ENCODE measurements at regions not wholly inside any gene's neighbourhood (a gene's known extent, or its start where the extent isn't known, plus 50 kb on each side); places are given as distances from the start of the nearest gene placed in this dataset.

- no peaks in the 10 kb centered on the region for H3K27me3 ChIP-seq
- no peaks in the 10 kb centered on the region for H3K36me3 ChIP-seq
- no peak overlapping the region for H3K4me3 ChIP-seq
- H3K27ac ChIP-seq: no peak overlapping the region
- no peaks in the 10 kb centered on the region for H3K9me3 ChIP-seq (ENCODE audit: low read depth)
- no peak for DNase-seq (ENCODE audit: low read depth in 1 of 2, low spot score in 1 of 2)
- peaks cover 6% of the 10 kb centered on the region for H3K4me1 ChIP-seq (ENCODE audit: low read depth)
- no peak for TF ChIP-seq CTCF (IDR thresholded peaks at IDR 0.05; ENCODE audit: low read depth, low read length)
These were observed 279.6 kb upstream of the ID2 start for GRCh38 chr2:8402222-8402621.

GRCh38 chr2:8403876-8404275 lies 278.0 kb upstream of the ID2 start:
- Histone ChIP-seq H3K4me3 (no peak overlapping the region), H3K36me3 (no peaks in the 10 kb centered on the region), H3K27me3 (no peaks in the 10 kb centered on the region), H3K27ac (no peak overlapping the region), H3K9me3 (ENCODE audit: low read depth) (no peaks in the 10 kb centered on the region), H3K4me1 (ENCODE audit: low read depth) (peaks cover 6% of the 10 kb centered on the region)
- no peak for TF ChIP-seq CTCF (IDR thresholded peaks at IDR 0.05; ENCODE audit: low read depth, low read length)
- DNase-seq (ENCODE audit: low read depth in 1 of 2, low spot score in 1 of 2): no peak

GRCh38 chr2:8405334-8405733 lies 276.5 kb upstream of the ID2 start:
- H3K27me3 ChIP-seq: no peaks in the 10 kb centered on the region
- TF ChIP-seq CTCF (IDR thresholded peaks at IDR 0.05; ENCODE audit: low read depth, low read length): no peak
- no peaks in the 10 kb centered on the region for H3K36me3 ChIP-seq
- H3K4me1 ChIP-seq (ENCODE audit: low read depth): peaks cover 6% of the 10 kb centered on the region
- no peaks in the 10 kb centered on the region for H3K9me3 ChIP-seq (ENCODE audit: low read depth)
- DNase-seq (ENCODE audit: low read depth in 1 of 2, low spot score in 1 of 2): no peak
- no peak overlapping the region for H3K4me3 ChIP-seq
- no peak overlapping the region for H3K27ac ChIP-seq

GRCh38 chr2:8406271-8406670 lies 275.6 kb upstream of the ID2 start:
- TF ChIP-seq CTCF (IDR thresholded peaks at IDR 0.05; ENCODE audit: low read depth, low read length): no peak
- peak in 1 of 2 donors; percentile 45 for DNase-seq (ENCODE audit: low read depth in 1 of 2, low spot score in 1 of 2)

GRCh38 chr2:8407332-8407731 lies 274.5 kb upstream of the ID2 start:
- H3K9me3 ChIP-seq (ENCODE audit: low read depth): no peaks in the 10 kb centered on the region
- H3K27ac ChIP-seq: no peak overlapping the region
- H3K27me3 ChIP-seq: no peaks in the 10 kb centered on the region
- no peak for TF ChIP-seq CTCF (IDR thresholded peaks at IDR 0.05; ENCODE audit: low read depth, low read length)
- no peaks in the 10 kb centered on the region for H3K36me3 ChIP-seq
- DNase-seq (ENCODE audit: low read depth in 1 of 2, low spot score in 1 of 2): no peak
- H3K4me1 ChIP-seq (ENCODE audit: low read depth): peaks cover 6% of the 10 kb centered on the region
- no peak overlapping the region for H3K4me3 ChIP-seq

More at GRCh38 chr2:8406271-8406670, 275.6 kb upstream of the ID2 start:
- no peaks in the 10 kb centered on the region for H3K9me3 ChIP-seq (ENCODE audit: low read depth)
- H3K27me3 ChIP-seq: no peaks in the 10 kb centered on the region
- H3K27ac ChIP-seq: no peak overlapping the region
- H3K4me1 ChIP-seq (ENCODE audit: low read depth): peaks cover 6% of the 10 kb centered on the region
- no peaks in the 10 kb centered on the region for H3K36me3 ChIP-seq
- no peak overlapping the region for H3K4me3 ChIP-seq
